Upper lobe of right lung (tissue), 1 donor: ENCODE measurements at regions not wholly inside any gene's neighbourhood (a gene's known extent, or its start where the extent isn't known, plus 50 kb on each side); places are given as distances from the start of the nearest gene placed in this dataset.

ENCODE experiments used
- ATAC-seq: fragments of 200-7000 bp; cut with Tn5 transposase; one replicate; pipeline ENCODE4 v1.9.1; 2020; ENCODE audit warnings: mild to moderate bottlenecking, moderate library complexity
- DNase-seq: peaks from one replicate; pipeline ENCODE4 v3.0.0-alpha.2; 2020
- H3K27ac ChIP-seq: fragments of 200-600 bp; one replicate; pipeline ENCODE4 v1.8.0; 2022
- H3K27me3 ChIP-seq: fragments of 200-600 bp; one replicate; pipeline ENCODE4 v1.8.0; 2022; ENCODE audit warnings: mild to moderate bottlenecking
- H3K36me3 ChIP-seq: fragments of 200-600 bp; one replicate; pipeline ENCODE4 v1.8.0; 2022
- H3K4me1 ChIP-seq: fragments of 200-600 bp; one replicate; pipeline ENCODE4 v1.8.0; 2022
- H3K4me3 ChIP-seq: fragments of 200-600 bp; one replicate; pipeline ENCODE4 v1.8.0; 2022; ENCODE audit warnings: mild to moderate bottlenecking
- H3K9me3 ChIP-seq: fragments of 200-600 bp; one replicate; pipeline ENCODE4 v1.8.0; 2022
- CTCF ChIP-seq: fragments of 200-600 bp; IDR thresholded peaks from one replicate; pipeline ENCODE4 v1.8.0; 2022; ENCODE audit warnings: antibody characterized with exemption
- intact Hi-C: fragments of 100-400 bp; cut with DNase I; formaldehyde crosslinking; loops from one replicate; pipeline ENCODE4 v1.11.0; 2022
- donor health status: DM: no; HTN: yes; CAD: no; lungs with severe emphysema.

- Histone ChIP-seq H3K36me3 (no peaks in the 10 kb centered on the region), H3K4me1 (no peaks in the 10 kb centered on the region), H3K27me3 (no peaks in the 10 kb centered on the region), H3K27ac (no peak overlapping the region), H3K4me3 (no peak overlapping the region), H3K9me3 (no peaks in the 10 kb centered on the region)
- no peak for TF ChIP-seq CTCF
- no peak for ATAC-seq
- intact Hi-C loops = no loop called here
- DNase-seq = no peak
Observed at GRCh38 chr3:75126556-75126955, 512.1 kb upstream of the CNTN3 start.

DNA sequence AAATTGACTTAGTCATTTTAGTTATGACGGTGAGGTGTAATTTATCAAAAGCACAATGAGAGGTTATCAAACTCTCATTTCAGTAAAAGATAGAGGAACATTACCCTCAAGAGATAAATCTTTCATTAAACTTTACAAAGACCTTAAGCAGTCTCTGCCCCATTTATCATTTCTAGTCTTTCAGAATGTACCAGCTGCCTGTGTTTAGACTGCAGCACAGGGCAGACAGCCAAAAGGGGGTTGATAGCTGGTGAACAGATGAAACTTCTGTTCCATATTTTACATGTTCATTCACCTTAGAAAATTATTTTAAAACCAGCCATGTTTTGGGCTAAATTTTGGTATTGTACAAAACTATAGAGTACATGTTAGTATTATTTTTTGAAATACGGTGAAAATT lies 514.6 kb upstream of the CNTN3 start:
- no peaks in the 10 kb centered on the region for H3K4me1 ChIP-seq
- no peak overlapping the region for H3K27ac ChIP-seq
- intact Hi-C loops = no loop called here
- no peak overlapping the region for H3K4me3 ChIP-seq
- no peaks in the 10 kb centered on the region for H3K9me3 ChIP-seq
- no peak for DNase-seq
- no peak for ATAC-seq
- no peaks in the 10 kb centered on the region for H3K27me3 ChIP-seq
- H3K36me3 ChIP-seq = no peaks in the 10 kb centered on the region
- TF ChIP-seq CTCF = no peak

DNA sequence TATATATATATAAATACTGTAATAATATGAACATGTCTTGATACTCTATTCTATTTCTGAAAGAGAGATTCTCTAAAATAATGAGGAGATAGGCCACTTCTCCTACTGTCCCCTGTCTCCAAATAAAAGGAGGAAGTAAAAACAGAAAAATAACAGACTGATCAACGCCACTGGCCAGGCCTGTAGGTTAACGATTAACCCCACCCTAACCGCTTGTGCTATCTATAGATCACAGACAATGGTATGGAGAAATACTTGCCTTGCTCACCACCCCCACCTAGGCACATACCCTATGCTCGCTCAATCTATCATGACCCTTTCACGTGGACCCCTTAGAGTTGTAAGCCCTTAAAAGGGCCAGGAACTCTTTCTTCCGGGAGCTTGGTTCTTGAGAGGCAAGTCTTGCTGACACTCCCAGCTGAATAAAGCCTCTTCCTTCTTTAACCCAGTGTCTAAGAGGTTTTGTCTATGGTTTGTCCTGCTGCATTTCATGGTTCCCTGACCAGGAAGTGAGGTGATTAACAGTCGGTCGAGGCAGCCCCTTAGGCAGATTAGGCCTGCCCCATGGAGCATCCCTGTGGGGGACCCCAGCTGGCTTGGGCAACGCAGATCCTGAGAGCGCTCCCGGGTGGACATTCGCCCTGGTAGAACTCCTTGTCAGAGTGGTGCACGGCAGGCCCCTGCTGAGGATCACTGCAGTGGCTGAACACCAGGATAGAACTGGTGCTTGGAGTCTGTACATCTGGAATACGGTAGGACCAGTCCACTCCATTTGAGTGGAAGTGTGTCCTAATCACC lies 521.8 kb upstream of the CNTN3 start:
- intact Hi-C loops = no loop called here
- Histone ChIP-seq H3K27ac (no peak overlapping the region), H3K27me3 (no peaks in the 10 kb centered on the region), H3K4me1 (no peaks in the 10 kb centered on the region), H3K4me3 (no peak overlapping the region), H3K9me3 (no peaks in the 10 kb centered on the region), H3K36me3 (no peaks in the 10 kb centered on the region)
- ATAC-seq (no peak), DNase-seq (no peak)
- no peak for TF ChIP-seq CTCF

- intact Hi-C loops = no loop called here
- Histone ChIP-seq H3K27me3 (no peaks in the 10 kb centered on the region), H3K36me3 (no peaks in the 10 kb centered on the region), H3K4me3 (no peak overlapping the region), H3K4me1 (no peaks in the 10 kb centered on the region), H3K9me3 (no peaks in the 10 kb centered on the region), H3K27ac (no peak overlapping the region)
- ATAC-seq (no peak), DNase-seq (no peak)
- TF ChIP-seq CTCF = no peak
Observed at GRCh38 chr3:75138345-75138744, 523.9 kb upstream of the CNTN3 start.

DNA sequence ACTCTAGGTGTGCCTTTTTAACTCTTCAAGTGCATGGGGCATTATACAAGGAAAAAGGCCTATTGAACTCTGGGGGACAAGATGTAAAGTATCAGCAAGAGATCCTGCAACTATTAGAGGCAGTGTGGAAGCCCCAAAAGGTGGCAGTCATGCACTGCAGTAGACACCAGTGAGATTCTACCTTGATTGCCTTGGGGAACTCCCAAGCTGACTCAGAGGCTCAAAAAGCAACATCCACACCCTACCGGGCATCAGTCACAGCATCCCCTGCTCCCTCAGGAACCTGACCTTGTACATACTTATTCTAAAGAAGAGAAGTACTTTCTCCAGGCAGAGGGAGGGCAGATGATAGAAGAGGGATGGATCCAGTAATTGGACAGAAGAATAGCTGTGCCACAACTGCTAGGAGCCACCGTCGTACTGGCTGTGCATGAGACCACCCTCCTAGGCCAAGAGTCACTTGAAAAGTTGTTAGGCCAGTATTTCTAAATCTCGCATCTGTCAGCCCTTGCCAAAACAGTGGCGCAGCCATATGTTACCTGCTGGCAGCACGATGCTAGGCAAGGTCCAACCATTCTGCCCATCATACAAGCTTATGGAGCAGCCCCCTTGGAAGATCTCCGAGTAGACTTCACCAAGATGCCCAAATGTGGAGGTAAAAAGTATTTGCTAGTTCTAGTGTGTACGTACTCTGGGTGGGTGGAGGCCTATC lies 523.1 kb upstream of the FRG2C start:
- intact Hi-C loops = no loop called here
- no peaks in the 10 kb centered on the region for H3K9me3 ChIP-seq
- no peak for DNase-seq
- TF ChIP-seq CTCF = no peak
- no peak overlapping the region for H3K4me3 ChIP-seq
- H3K27ac ChIP-seq = no peak overlapping the region
- H3K36me3 ChIP-seq = no peaks in the 10 kb centered on the region
- H3K27me3 ChIP-seq = no peaks in the 10 kb centered on the region
- ATAC-seq = no peak
- H3K4me1 ChIP-seq = no peaks in the 10 kb centered on the region
